HG03432 (cell line): ENCODE measurements at regions not wholly inside any gene's neighbourhood (a gene's known extent, or its start where the extent isn't known, plus 50 kb on each side); places are given as distances from the start of the nearest gene placed in this dataset.
"Not testable (repeated sequence)": the region's sequence is repeated elsewhere in the genome, so short reads cannot be mapped to it uniquely, and the experiment has no call there.

ENCODE experiments used
- ATAC-seq: cut with Tn5 transposase; IDR thresholded peaks from one replicate; pipeline ENCODE4 v1.9.1; 2021; ENCODE audit warnings: mild to moderate bottlenecking, moderate library complexity; ENCODE audit not compliant: unreplicated experiment

GRCh38 chr12:105862163-105862821 is 276.5 kb downstream of the NUAK1 start:
- ATAC-seq = no peak

GRCh38 chr12:105864316-105864715 is 274.4 kb downstream of the NUAK1 start:
- ATAC-seq = no peak

- ATAC-seq = no peak
Observed at GRCh38 chr12:105864901-105865300, 273.9 kb downstream of the NUAK1 start.

- ATAC-seq = no peak
Observed at GRCh38 chr12:105865886-105866285, 272.9 kb downstream of the NUAK1 start.

GRCh38 chr12:105874121-105874520 is 264.6 kb downstream of the NUAK1 start:
- no peak for ATAC-seq

GRCh38 chr12:105876396-105876927 is 262.3 kb downstream of the NUAK1 start:
- ATAC-seq = no peak

- no peak for ATAC-seq
Observed at GRCh38 chr12:105878964-105879363, 259.8 kb downstream of the NUAK1 start.

GRCh38 chr12:105880824-105881388 is 257.8 kb downstream of the NUAK1 start:
- ATAC-seq = no peak

GRCh38 chr12:105882404-105882803 is 256.4 kb downstream of the NUAK1 start:
- ATAC-seq = no peak

- ATAC-seq = no peak
Observed at GRCh38 chr12:105887131-105887530, 251.6 kb downstream of the NUAK1 start.

GRCh38 chr12:105888696-105889095 is 250.1 kb downstream of the NUAK1 start:
- no peak for ATAC-seq

- ATAC-seq = no peak
Observed at GRCh38 chr12:105892362-105892910, 246.3 kb downstream of the NUAK1 start.

- ATAC-seq = not testable (repeated sequence)
Observed at GRCh38 chr12:105895197-105895832, 243.4 kb downstream of the NUAK1 start.

GRCh38 chr12:105897311-105897725 is 241.4 kb downstream of the NUAK1 start:
- no peak for ATAC-seq

- ATAC-seq = not testable (repeated sequence)
Observed at GRCh38 chr12:105898271-105898670, 240.5 kb downstream of the NUAK1 start.

GRCh38 chr12:105899589-105899988 is 239.2 kb downstream of the NUAK1 start:
- ATAC-seq = no peak

GRCh38 chr12:105906561-105906960 is 232.2 kb downstream of the NUAK1 start:
- ATAC-seq = no peak

GRCh38 chr12:105907982-105908381 is 230.8 kb downstream of the NUAK1 start:
- ATAC-seq = no peak

- no peak for ATAC-seq
Observed at GRCh38 chr12:105910030-105910429, 228.7 kb downstream of the NUAK1 start.

- no peak for ATAC-seq
Observed at GRCh38 chr12:105911966-105912365, 226.8 kb downstream of the NUAK1 start.

GRCh38 chr12:105912882-105913678 is 225.7 kb downstream of the NUAK1 start:
- ATAC-seq = no peak
